ENCODE measurements at regions not wholly inside any gene's neighbourhood (a gene's known extent, or its start where the extent isn't known, plus 50 kb on each side); places are given as distances from the start of the nearest gene placed in this dataset.

DNA sequence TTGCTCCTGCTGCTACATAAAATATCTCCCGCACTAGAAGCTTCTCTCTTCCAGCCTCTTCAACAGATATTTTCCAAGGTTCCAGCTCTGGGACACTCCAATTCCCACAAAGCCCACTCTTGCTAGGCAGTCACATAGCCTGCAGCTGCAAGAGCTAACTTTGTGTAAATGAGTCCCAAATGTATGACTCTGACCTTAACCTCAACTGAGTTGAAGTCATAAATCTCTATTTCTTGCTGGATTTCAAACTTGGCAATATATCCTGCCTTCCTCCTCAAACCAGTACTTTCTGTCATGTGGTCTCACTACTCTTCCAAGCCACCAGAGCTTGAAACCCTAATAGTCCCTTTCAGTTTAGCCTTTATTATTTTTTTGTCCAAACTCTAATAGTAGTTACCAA lies 315.4 kb upstream of the GRIA3 start:
- H3K4me1 Mint-ChIP-seq (ENCODE audit: low read depth) = no peaks in the 10 kb centered on the region
- no peak overlapping the region for H3K4me3 Mint-ChIP-seq
- H3K4me1 ChIP-seq (ENCODE audit: insufficient read depth, low read length) = no peaks in the 10 kb centered on the region
- no peaks in the 10 kb centered on the region for H3K9me3 Mint-ChIP-seq
- no peak overlapping the region for H3K27ac ChIP-seq (ENCODE audit: low read depth in 1 of 2, low read length in 2 of 2)
- DNase-seq (no peak), ATAC-seq (ENCODE audit: poor library complexity) (no peak)
- no peak overlapping the region for H3K4me3 ChIP-seq (ENCODE audit: low read length)
- ChIA-PET CTCF (no interaction called here), POLR2A (no interaction called here)
- H3K27me3 ChIP-seq (ENCODE audit: control insufficient read depth in 1 of 2, insufficient read depth in 2 of 2, low read length in 2 of 2) = no peaks in the 10 kb centered on the region
- H3K36me3 Mint-ChIP-seq (ENCODE audit: low read depth) = no peaks in the 10 kb centered on the region
- intact Hi-C loops (cut with DNase I, micrococcal nuclease) = no loop called here
- H3K36me3 ChIP-seq (ENCODE audit: insufficient read depth, low read length) = no peaks in the 10 kb centered on the region
- TF ChIP-seq, protein P1, sequence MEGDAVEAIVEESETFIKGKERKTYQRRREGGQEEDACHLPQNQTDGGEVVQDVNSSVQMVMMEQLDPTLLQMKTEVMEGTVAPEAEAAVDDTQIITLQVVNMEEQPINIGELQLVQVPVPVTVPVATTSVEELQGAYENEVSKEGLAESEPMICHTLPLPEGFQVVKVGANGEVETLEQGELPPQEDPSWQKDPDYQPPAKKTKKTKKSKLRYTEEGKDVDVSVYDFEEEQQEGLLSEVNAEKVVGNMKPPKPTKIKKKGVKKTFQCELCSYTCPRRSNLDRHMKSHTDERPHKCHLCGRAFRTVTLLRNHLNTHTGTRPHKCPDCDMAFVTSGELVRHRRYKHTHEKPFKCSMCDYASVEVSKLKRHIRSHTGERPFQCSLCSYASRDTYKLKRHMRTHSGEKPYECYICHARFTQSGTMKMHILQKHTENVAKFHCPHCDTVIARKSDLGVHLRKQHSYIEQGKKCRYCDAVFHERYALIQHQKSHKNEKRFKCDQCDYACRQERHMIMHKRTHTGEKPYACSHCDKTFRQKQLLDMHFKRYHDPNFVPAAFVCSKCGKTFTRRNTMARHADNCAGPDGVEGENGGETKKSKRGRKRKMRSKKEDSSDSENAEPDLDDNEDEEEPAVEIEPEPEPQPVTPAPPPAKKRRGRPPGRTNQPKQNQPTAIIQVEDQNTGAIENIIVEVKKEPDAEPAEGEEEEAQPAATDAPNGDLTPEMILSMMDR (IDR thresholded peaks at IDR 0.05) = no peak
- H3K9me3 ChIP-seq (ENCODE audit: control insufficient read depth in 1 of 2, insufficient read depth in 1 of 2, low read length in 2 of 2) = no peaks in the 10 kb centered on the region
- H3K27ac Mint-ChIP-seq = no peak overlapping the region
- H3K27me3 Mint-ChIP-seq = no peaks in the 10 kb centered on the region

DNA sequence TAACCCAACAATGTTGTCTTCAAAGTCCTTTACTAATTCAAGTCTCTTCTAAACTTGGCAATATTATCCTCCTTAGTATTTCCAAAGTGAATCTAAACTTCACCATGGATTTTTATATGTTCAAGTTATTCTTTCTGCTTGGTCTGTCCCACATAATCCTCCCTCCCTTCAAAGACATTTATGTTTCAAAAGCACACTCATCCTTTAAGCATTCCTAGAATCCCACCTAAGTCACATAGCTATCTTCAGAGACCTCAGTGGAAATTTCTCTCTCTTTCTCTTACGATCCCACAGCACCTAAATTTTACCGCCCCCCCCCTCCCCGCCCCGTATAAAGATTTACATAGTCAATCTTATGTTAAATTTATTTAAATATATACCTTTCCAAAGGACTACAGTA lies 314.9 kb upstream of the GRIA3 start:
- H3K4me3 ChIP-seq (ENCODE audit: low read length) = no peak overlapping the region
- Mint-ChIP-seq H3K27me3 (no peaks in the 10 kb centered on the region), H3K4me1 (ENCODE audit: low read depth) (no peaks in the 10 kb centered on the region), H3K36me3 (ENCODE audit: low read depth) (no peaks in the 10 kb centered on the region), H3K27ac (no peak overlapping the region), H3K9me3 (no peaks in the 10 kb centered on the region), H3K4me3 (no peak overlapping the region)
- H3K36me3 ChIP-seq (ENCODE audit: insufficient read depth, low read length) = no peaks in the 10 kb centered on the region
- ChIA-PET POLR2A (no interaction called here), CTCF (no interaction called here)
- H3K27me3 ChIP-seq (ENCODE audit: control insufficient read depth in 1 of 2, insufficient read depth in 2 of 2, low read length in 2 of 2) = no peaks in the 10 kb centered on the region
- H3K9me3 ChIP-seq (ENCODE audit: control insufficient read depth in 1 of 2, insufficient read depth in 1 of 2, low read length in 2 of 2) = no peaks in the 10 kb centered on the region
- DNase-seq = no peak
- intact Hi-C loops (cut with DNase I, micrococcal nuclease) = no loop called here
- no peaks in the 10 kb centered on the region for H3K4me1 ChIP-seq (ENCODE audit: insufficient read depth, low read length)
- H3K27ac ChIP-seq (ENCODE audit: low read depth in 1 of 2, low read length in 2 of 2) = no peak overlapping the region
- TF ChIP-seq, protein P1 (IDR thresholded peaks at IDR 0.05) = no peak
- ATAC-seq (ENCODE audit: poor library complexity) = no peak

GRCh38 chrX:122878269-122878668 lies 305.8 kb upstream of the GRIA3 start:
- intact Hi-C loops (cut with DNase I, micrococcal nuclease) = no loop called here

More at GRCh38 chrX:122878269-122878668, 305.8 kb upstream of the GRIA3 start:
- Histone ChIP-seq H3K27me3 (ENCODE audit: control insufficient read depth in 1 of 2, insufficient read depth in 2 of 2, low read length in 2 of 2) (no peaks in the 10 kb centered on the region), H3K4me1 (ENCODE audit: insufficient read depth, low read length) (no peaks in the 10 kb centered on the region), H3K36me3 (ENCODE audit: insufficient read depth, low read length) (no peaks in the 10 kb centered on the region), H3K4me3 (ENCODE audit: low read length) (no peak overlapping the region), H3K9me3 (ENCODE audit: control insufficient read depth in 1 of 2, insufficient read depth in 1 of 2, low read length in 2 of 2) (no peaks in the 10 kb centered on the region), H3K27ac (ENCODE audit: low read depth in 1 of 2, low read length in 2 of 2) (no peak overlapping the region)
- Mint-ChIP-seq H3K9me3 (peaks cover 3% of the 10 kb centered on the region), H3K4me1 (ENCODE audit: low read depth) (no peaks in the 10 kb centered on the region), H3K36me3 (ENCODE audit: low read depth) (no peaks in the 10 kb centered on the region), H3K27ac (no peak overlapping the region), H3K4me3 (no peak overlapping the region), H3K27me3 (no peaks in the 10 kb centered on the region)
- TF ChIP-seq, protein P1 (IDR thresholded peaks at IDR 0.05) = no peak
- ChIA-PET POLR2A (no interaction called here), CTCF (no interaction called here)
- ATAC-seq (ENCODE audit: poor library complexity) = no peak
- no peak for DNase-seq
